Adipocyte (in vitro differentiated cells): ENCODE measurements at regions not wholly inside any gene's neighbourhood (a gene's known extent, or its start where the extent isn't known, plus 50 kb on each side); places are given as distances from the start of the nearest gene placed in this dataset.

Experiments
- DNase-seq: peaks from one replicate; pipeline ENCODE4 v3.0.0-alpha.2; 2015; ENCODE audit warnings: low read depth
- H3K27me3 ChIP-seq: replicated peaks from 2 replicates; pipeline ENCODE4 v1.7.0; 2013; ENCODE audit warnings: mild to moderate bottlenecking, low read length, moderate library complexity; ENCODE audit not compliant: control insufficient read depth, insufficient read depth
- H3K36me3 ChIP-seq: 2 replicates; pipeline ENCODE4 v1.7.0; 2013; ENCODE audit warnings: low read length, mild to moderate bottlenecking, moderate library complexity; ENCODE audit not compliant: control insufficient read depth, insufficient read depth, severe bottlenecking
- H3K4me1 ChIP-seq: 2 replicates; pipeline ENCODE4 v1.7.0; 2013; ENCODE audit warnings: mild to moderate bottlenecking, low read length, moderate library complexity; ENCODE audit not compliant: control insufficient read depth, insufficient read depth
- H3K4me3 ChIP-seq: 2 replicates; pipeline ENCODE4 v1.7.0; 2013; ENCODE audit warnings: mild to moderate bottlenecking, low read length, moderate library complexity
- H3K9ac ChIP-seq: 2 replicates; pipeline ENCODE4 v1.7.0; 2013; ENCODE audit warnings: mild to moderate bottlenecking, low read length, moderate library complexity
- H3K9me3 ChIP-seq: 2 replicates; pipeline ENCODE4 v1.7.0; 2013; ENCODE audit warnings: mild to moderate bottlenecking, low read length, moderate library complexity; ENCODE audit not compliant: control insufficient read depth

DNA sequence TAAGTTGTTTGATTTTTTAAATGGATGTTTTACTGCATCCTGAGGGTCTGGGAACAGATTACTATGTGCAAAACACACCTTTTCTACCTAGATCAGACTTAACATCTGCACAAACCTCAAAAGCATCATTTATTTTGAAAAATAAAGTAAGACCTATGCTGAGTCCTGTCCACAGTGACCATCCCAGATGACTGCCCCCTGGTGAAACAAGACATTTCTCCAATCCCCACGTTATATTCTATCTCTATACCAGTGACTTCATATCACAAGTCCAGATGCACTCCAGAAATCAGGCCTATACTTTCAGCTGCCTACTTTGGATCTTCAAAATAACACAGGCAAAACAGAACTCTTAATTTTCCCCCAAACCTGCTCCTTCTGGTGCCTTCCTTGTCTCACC, 143.2 kb downstream of the P2RY1 start:
- Histone ChIP-seq H3K4me3 (no peak overlapping the region), H3K4me1 (no peaks in the 10 kb centered on the region), H3K36me3 (no peaks in the 10 kb centered on the region), H3K9me3 (no peaks in the 10 kb centered on the region), H3K9ac (no peak overlapping the region), H3K27me3 (no peaks in the 10 kb centered on the region)
- no peak for DNase-seq

DNA sequence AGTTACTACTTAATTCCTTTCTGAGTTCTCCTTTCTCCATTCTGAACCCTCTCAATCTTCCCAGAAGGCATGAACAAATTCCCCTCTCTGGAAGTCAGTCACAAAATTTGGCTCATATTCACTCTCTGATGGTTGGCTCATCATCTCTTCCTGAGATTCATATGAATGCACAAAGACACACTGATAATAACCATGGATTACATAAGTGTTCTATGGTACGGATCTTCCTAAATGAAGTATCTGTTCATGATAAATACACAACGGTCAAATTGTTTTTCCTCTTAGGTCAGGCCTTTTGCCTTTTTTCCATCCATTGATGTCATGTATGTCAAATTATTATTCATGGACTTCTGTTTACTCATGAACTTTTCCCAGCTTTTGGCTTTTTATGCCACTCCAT, 162.6 kb downstream of the P2RY1 start:
- DNase-seq, result no peak
- H3K9me3 ChIP-seq, result no peaks in the 10 kb centered on the region
- no peaks in the 10 kb centered on the region for H3K36me3 ChIP-seq
- H3K27me3 ChIP-seq, result no peaks in the 10 kb centered on the region
- H3K9ac ChIP-seq, result no peak overlapping the region
- H3K4me3 ChIP-seq, result no peak overlapping the region
- no peaks in the 10 kb centered on the region for H3K4me1 ChIP-seq

DNA sequence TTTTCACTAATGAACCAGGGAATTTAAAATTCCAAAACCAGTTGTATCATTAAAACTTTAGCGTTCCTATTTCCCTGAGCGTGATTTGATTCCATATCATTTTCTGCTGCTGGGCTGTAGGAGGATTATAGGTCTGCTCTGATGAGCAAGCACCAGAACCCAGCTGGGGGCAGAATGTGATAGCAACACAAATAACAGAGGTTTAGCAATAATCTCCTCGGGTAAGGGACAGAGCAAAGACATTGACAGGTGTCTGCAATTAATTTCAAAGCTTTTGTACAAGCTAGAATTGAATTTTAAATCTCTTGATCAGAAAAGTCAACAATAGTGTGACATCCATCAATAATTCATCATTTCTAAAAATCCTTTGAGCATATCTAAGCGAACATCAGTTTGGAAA, 163.4 kb upstream of the RAP2B start:
- Histone ChIP-seq H3K36me3 (no peaks in the 10 kb centered on the region), H3K9ac (no peak overlapping the region), H3K9me3 (no peaks in the 10 kb centered on the region), H3K4me3 (no peak overlapping the region), H3K27me3 (no peaks in the 10 kb centered on the region), H3K4me1 (no peaks in the 10 kb centered on the region)
- no peak for DNase-seq

DNA sequence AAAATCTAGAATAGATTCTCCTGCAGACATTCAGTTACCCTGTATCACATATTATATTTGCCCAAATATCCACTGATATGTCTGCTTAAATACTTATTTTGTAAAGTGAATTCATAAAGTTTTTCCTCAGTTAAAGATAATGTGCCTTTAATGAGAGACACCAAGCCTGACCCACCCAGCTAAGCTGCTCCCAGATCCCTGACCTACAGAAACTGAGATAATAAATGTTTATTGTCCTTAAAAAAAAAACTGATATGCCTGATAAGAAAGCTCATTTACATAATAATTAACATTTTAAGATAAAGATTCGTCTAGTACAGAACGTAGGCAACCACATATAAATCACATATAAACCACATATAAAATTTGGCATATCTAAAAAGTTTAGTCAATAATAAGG, 161.7 kb upstream of the RAP2B start:
- H3K9ac ChIP-seq, result no peak overlapping the region
- no peak overlapping the region for H3K4me3 ChIP-seq
- no peaks in the 10 kb centered on the region for H3K4me1 ChIP-seq
- H3K36me3 ChIP-seq, result no peaks in the 10 kb centered on the region
- H3K9me3 ChIP-seq, result no peaks in the 10 kb centered on the region
- no peaks in the 10 kb centered on the region for H3K27me3 ChIP-seq
- no peak for DNase-seq

DNA sequence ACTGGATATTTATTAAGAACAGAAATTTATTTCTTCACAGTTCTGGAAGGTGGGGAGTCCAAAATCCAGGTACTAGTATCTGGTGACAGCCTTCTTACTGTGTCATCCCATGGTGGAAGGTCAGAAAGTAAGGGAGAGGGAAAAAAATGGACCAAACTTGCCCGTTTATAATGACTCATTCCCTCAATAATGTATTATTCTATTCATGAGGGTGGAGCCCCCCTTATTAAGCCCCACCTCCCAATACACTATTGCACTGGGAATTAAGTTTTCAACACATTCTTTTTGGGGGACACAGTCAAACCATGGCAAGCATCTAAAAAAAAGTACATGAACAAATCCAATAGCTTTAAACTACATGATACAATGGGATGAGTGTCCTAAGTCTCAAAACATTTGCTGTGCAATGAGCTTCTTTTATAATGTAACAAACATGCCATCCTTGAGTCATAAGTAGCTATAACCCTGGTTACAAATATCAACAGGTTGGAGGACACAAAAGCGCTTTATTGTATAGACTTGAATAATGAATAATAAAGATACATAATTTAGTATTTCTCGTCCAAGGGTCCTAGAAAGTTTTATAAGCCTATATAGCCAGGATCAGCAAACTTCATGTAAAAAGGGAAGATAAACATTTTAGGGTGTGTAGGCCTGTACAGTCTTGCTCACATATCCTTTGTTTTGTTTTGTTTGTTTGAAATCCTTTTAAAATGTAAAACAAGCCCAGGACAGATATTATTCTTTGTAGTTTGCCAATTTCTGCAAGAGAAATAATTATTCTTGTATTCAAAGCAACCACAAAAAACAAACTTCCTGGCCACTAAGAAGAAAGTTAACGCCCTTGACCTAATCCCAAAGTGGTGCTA, 160.6 kb upstream of the RAP2B start:
- Histone ChIP-seq H3K27me3 (no peaks in the 10 kb centered on the region), H3K4me3 (no peak overlapping the region), H3K36me3 (no peaks in the 10 kb centered on the region), H3K9ac (no peak overlapping the region), H3K9me3 (no peaks in the 10 kb centered on the region), H3K4me1 (no peaks in the 10 kb centered on the region)
- DNase-seq, result no peak

DNA sequence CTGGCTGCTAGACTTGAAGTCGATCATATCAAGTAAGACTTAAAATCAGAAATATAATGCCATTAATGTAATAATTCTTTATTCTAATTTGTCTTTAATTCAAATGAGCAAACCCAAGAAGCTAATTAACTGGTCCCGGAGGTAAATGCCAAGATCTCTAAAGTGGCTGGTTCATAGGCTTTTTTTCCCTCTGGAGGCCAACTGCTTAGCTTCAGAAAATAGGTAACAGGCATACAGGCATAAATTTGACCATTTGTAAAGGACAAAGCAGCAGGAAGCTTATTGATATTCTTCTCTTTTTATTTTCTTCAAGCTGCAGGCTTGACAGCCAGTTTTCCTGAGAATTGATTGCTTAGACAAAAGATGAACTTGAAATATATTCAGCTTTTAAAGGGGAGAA, 158.6 kb upstream of the RAP2B start:
- no peak overlapping the region for H3K4me3 ChIP-seq
- no peaks in the 10 kb centered on the region for H3K36me3 ChIP-seq
- H3K9ac ChIP-seq, result no peak overlapping the region
- no peak for DNase-seq
- H3K4me1 ChIP-seq, result no peaks in the 10 kb centered on the region
- no peaks in the 10 kb centered on the region for H3K9me3 ChIP-seq
- no peaks in the 10 kb centered on the region for H3K27me3 ChIP-seq

DNA sequence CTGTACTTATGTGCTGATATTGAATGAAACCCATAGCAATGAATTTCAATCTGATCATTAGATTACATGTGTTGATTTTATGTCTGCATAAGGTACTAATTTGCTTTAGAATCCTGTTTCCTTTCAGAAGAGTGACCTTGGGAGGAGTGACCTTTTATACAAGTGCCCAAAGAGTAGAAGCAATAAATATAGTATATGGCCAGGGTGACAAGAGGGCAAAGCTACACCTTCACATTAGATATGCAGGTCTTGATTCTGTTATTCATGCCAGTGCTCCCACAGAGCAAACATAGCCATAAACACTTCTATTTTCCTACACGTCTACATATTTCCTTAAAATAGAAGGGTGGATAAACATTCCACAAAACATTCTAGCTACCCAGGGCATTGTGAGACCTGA, 158.2 kb upstream of the RAP2B start:
- no peak overlapping the region for H3K4me3 ChIP-seq
- no peak for DNase-seq

DNA sequence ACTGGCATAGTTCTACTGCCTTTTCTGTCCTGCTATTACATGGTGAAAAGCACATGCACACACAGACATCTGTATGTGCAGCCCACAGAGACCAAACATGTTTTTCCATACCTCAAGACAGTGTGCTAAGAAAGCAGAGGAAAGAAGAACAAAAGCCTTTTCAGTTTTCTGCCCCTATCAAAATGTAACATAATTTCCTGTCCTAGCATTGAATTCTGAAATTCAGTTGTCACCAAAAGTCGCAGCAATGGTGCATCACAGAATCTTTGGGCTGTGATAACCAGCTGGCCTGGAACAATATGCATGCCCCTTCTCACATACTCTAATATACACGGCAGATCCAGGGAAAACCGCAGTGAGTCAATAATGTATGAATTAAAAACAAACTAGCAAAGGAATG, 153.8 kb upstream of the RAP2B start:
- no peaks in the 10 kb centered on the region for H3K36me3 ChIP-seq
- H3K27me3 ChIP-seq, result no peaks in the 10 kb centered on the region
- no peak overlapping the region for H3K4me3 ChIP-seq
- H3K4me1 ChIP-seq, result no peaks in the 10 kb centered on the region
- no peak overlapping the region for H3K9ac ChIP-seq
- DNase-seq, result no peak
- no peaks in the 10 kb centered on the region for H3K9me3 ChIP-seq

More for the DNA sequence above, 158.2 kb upstream of the RAP2B start:
- H3K27me3 ChIP-seq, result no peaks in the 10 kb centered on the region
- H3K36me3 ChIP-seq, result no peaks in the 10 kb centered on the region
- H3K9me3 ChIP-seq, result no peaks in the 10 kb centered on the region
- no peaks in the 10 kb centered on the region for H3K4me1 ChIP-seq
- H3K9ac ChIP-seq, result no peak overlapping the region

DNA sequence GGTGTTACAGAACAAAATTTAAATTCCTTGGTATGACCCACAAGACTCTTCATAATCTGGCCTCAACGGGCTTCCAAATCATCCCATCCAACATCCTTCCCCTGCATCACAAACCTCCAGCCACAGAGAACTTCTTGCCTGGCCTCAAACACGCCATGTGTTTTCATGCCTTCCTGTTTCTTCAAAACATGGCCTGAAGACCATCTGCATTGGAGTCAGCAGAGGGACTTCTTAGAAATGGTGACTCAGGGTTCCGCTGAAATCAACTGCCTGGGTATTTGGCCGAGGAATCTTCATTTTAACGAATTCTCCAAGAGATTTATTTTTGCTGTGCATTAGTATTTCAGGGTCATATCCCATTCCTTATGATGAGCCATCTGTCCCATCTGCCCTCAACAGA, 138.1 kb upstream of the RAP2B start:
- Histone ChIP-seq H3K9me3 (no peaks in the 10 kb centered on the region), H3K4me1 (no peaks in the 10 kb centered on the region), H3K4me3 (no peak overlapping the region), H3K27me3 (peaks cover 16% of the 10 kb centered on the region), H3K9ac (no peak overlapping the region), H3K36me3 (no peaks in the 10 kb centered on the region)
- DNase-seq, result no peak

DNA sequence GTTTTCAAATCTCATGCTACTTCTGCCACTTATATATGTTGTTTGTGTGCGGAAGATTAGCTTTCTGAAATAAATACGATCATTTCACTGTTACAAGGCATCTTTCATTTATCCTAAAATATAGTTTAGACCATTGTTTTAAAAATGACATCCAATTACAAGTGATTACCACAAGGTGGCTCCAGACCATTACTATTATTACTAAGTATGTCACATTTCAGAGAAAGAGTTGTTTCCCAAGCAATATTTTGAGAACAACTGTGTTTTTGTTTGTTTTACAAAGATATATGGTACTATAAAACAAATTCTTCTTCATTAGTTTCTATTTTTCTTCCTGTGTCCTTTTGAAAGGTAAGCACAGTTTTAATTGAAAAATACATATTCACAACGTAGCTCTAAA, 136.0 kb upstream of the RAP2B start:
- Histone ChIP-seq H3K9me3 (no peaks in the 10 kb centered on the region), H3K4me1 (no peaks in the 10 kb centered on the region), H3K36me3 (no peaks in the 10 kb centered on the region), H3K9ac (no peak overlapping the region), H3K4me3 (no peak overlapping the region), H3K27me3 (peaks cover 5% of the 10 kb centered on the region)
- DNase-seq, result peak; percentile 79

DNA sequence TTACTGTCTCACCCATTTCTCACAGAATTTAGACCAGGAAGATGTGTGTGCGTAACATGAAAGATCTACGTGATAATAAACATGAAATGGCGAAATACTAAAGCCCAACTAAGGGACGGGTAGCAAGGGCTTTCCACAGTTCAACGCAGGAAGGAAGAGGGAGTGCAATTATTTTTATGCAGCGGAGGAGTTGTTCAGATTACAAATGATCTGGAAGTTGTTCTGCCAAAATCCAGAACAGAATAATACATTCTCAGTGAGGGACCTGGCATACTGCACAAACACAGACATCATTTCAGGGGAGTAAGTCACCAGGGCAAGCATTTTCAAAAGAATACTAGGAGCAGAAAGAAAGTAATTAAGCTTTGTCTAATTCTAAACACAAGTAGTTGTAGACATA, 133.6 kb upstream of the RAP2B start:
- H3K9ac ChIP-seq, result peak overlapping the region; percentile 1
- peak overlapping the region; percentile 12 for H3K4me3 ChIP-seq
- no peaks in the 10 kb centered on the region for H3K9me3 ChIP-seq
- peaks cover under 1% of the 10 kb centered on the region for H3K27me3 ChIP-seq
- no peaks in the 10 kb centered on the region for H3K4me1 ChIP-seq
- DNase-seq, result no peak
- no peaks in the 10 kb centered on the region for H3K36me3 ChIP-seq

DNA sequence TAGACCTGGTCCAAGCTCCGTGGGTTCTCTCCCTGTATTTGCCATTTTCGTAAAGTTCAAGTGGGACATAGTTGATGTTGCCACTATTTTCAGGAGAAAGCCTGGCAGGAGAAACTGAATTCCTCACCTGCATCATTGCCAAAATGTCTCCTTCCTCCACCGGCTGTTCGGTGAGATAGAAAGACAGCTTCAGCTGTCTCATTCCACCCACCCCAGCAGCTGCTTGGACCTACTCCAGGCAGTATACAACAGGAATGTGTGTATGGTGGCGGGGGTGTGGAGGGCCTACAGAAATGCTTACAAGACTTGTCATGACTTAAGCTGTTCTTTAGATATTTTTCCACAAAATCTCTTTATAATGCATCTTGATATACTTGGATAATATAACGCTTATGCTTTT, 132.7 kb upstream of the RAP2B start:
- Histone ChIP-seq H3K4me1 (no peaks in the 10 kb centered on the region), H3K4me3 (no peak overlapping the region), H3K9ac (no peak overlapping the region), H3K27me3 (no peaks in the 10 kb centered on the region), H3K9me3 (no peaks in the 10 kb centered on the region), H3K36me3 (no peaks in the 10 kb centered on the region)
- peak; percentile 60 for DNase-seq
